GM18861 (cell line): ENCODE measurements at regions not wholly inside any gene's neighbourhood (a gene's known extent, or its start where the extent isn't known, plus 50 kb on each side); places are given as distances from the start of the nearest gene placed in this dataset.

Experiments
- ATAC-seq: cut with Tn5 transposase; IDR thresholded peaks from one replicate; pipeline ENCODE4 v1.9.1; 2021; ENCODE audit not compliant: unreplicated experiment

DNA sequence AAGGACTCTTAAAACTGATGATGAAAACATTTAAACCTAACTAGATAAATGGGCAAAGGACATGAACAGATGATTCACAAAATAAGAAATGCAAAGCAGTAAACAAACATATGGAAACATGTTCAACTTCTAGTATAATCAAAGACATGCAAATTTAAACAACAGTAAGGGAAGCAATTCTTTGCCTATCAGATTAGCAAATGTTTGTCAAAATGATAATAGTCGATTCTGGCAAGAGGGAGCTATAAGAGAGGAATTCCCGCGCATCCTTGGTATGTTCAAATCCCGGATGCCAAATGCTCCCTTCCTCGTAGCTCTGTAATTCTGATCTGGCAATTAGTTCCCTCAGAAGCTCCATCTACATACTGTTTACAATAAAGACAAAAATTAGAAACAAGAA, 320.5 kb downstream of the PHKB start:
- ATAC-seq = no peak

DNA sequence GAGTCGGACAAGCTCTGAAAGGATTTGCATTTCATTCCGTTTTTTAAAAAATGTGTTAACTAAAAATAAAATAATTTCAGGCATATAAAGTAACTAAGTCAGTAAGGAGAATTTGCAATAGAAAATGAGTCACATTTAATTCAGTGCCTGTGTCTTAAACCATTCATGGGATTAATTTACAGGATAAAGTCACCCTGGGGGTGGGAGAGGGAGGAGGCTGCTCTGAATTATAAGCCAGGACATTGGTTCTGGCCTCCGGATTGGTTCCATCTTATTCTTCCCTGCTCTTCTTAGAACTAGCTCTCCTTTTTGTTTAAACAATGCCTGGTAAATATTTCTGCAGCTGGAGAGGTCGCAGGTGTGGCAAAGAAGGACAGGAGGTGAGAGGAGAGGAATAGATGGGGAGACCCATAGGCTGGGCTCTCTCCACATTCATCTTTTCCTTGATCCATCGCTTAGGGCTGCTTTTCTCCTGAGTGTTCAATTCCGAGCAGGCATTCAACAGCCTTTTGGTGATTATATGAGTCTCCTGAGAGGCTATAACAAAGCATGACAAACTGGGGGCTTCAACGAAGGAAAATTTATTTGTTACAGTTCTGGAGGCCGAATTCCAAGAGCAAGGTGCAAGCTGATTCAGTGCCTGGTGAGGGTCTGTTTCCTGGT, 319.2 kb downstream of the PHKB start:
- ATAC-seq = no peak

DNA sequence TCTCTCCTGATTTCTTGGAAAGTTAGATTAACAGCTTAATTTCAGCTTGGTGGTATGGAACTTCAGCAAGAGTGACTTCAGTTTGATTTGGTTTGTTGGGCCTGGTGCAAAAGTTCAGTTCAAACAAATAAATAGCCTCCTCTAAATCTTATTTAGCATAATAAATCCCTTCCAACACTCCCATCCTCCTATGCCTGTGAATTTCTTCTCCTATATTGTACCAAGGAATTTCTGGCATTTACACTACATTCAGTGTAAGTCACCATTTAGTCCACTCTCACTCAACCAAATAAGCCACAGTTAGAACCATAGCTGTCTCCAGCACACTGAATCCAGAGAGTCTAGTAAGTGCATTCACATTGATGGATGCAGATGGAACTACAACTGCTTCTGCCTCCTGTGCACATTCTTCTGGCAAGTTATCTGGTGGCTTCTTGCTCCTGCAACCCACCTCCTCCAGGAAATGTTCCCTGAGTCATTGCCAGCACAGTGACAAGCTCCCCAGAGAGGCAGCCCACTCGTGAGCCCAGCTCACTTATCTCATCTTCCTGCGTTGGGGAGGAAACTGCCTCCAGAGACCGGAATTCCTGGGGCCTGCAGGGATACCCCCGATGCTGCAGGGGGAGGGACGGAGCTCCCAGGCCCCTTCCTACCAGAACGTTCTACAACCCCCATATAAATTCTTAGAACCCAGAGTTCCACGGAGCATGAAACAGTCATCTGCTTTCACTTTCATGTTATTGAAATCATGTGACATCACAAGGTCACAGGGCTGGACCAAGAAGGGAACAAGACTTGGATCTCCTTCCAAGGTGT, 318.3 kb downstream of the PHKB start:
- ATAC-seq = peak; percentile 82

DNA sequence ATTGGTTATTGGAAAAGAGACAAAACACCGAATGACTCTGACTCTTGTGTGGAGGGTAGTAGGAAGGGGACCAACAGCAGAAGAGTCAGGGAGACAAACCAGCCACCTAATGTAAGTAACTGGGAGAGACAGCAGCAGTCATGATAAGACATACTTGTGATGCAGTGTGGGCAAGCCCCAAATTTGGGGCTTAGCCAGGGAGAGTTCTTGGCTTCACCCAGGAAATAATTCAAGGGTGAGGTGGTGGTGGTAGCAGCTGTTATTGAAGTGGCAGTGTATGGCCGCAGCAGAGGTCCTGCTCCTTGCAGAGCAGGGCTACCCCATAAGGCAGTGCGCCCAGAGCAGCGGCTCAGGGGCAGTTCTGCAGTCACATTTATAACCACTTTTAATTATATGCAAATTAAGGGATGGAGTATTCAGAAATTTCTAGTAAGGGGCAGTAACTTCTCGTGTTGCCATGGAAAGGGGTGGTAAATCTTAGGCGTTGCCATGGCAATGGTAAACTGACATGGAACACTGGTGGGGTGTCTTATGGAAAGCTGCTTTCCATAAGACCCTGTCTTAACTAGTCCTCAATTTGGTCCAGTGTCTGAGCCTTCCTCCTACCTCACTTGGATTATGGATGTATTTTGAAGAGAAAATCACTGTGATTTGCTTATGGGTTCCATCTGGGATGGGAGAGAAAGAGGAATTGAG, 317.1 kb downstream of the PHKB start:
- ATAC-seq = no peak

DNA sequence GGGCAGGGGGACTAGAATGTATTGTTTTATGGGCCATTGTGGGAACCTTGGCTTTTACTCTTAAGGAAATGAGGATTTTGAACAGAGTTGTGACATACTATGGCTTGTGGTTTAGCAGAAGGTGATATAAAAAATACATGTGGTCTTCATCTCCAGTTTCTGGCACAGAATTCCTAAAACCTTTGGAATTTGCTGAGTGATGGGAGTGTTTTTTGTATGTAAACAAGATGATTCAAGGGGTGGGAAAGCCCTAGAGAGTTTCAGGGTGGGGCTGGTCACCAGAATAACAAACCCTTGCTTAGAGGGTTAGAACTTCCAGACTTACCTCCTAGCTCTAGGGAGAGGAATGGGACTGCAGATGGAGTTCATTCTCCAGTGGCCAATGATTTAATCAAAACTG, 316.1 kb downstream of the PHKB start:
- no peak for ATAC-seq

DNA sequence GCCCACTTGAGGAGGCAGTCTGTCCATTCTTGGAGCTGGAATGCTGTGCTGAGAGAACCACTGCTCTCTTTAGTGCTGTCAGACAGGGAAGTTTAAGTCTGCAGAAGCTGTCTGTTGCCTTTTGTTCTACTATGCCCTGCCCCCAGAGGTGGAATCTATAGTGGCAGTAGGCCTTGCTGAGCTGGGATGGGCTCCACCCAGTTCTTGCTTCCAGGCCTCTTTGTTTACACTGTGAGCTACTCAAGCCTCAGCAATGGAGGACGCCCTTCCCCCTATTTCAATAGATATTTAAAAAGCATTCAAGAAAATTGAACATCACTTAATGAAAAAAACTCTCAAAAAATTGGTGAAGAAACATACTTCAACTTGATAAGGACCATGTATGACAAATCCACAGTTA, 313.5 kb downstream of the PHKB start:
- ATAC-seq = no peak

DNA sequence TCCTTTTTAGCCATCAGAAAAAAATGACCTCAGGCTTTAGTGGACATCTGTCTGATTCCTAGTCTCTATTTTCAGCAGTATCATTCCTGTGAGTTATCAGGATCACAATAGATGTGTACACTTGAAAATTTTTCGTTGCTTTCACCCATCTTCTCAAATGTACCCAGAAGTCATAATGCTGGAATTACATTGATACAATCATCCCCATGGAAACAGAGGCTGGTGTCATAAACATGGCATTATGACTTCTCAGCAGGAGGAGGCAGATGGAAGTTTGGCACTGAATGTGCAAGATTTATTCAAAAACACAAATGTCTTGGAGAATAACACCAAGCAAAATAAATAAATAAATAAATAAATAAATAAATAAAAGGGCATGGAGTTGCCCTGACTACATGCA, 292.5 kb downstream of the PHKB start:
- ATAC-seq = no peak
